ENCODE measurements at regions not wholly inside any gene's neighbourhood (a gene's known extent, or its start where the extent isn't known, plus 50 kb on each side); places are given as distances from the start of the nearest gene placed in this dataset.

- H3K4me3 ChIP-seq (ENCODE audit: low read depth, low read length), result no peak overlapping the region
- no peak for DNase-seq (ENCODE audit: low read depth)
- TF ChIP-seq CTCF (conservative IDR thresholded peaks at IDR 0.05; ENCODE audit: low read depth, low read length), result no peak
Measured at GRCh38 chr3:168498194-168498593, 402.5 kb upstream of the GOLIM4 start.

DNA sequence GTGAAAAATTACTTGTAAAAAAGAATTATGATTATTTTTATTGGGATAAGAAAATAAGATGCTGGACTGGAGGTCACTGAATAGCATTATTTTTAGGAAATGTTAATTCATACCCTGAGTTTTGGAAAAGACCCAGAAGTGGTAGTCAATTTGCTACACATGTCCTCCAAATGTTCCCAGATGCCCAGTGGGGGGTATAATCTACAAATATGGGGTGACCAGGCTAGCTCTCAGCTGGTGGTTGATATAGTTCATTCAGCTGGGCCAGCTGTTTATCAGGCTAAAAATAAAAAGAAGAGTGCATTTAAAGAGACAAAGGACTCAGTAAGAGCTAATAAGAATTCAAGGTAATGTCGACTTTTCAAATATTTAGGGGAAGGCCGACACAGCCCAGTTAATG lies 402.0 kb upstream of the GOLIM4 start:
- DNase-seq (ENCODE audit: low read depth), result peak; percentile 21
- no peak overlapping the region for H3K4me3 ChIP-seq (ENCODE audit: low read depth, low read length)
- TF ChIP-seq CTCF (conservative IDR thresholded peaks at IDR 0.05; ENCODE audit: low read depth, low read length), result no peak

GRCh38 chr3:168497183-168497582 lies 401.5 kb upstream of the GOLIM4 start:
- TF ChIP-seq CTCF (conservative IDR thresholded peaks at IDR 0.05; ENCODE audit: low read depth, low read length), result no peak

DNA sequence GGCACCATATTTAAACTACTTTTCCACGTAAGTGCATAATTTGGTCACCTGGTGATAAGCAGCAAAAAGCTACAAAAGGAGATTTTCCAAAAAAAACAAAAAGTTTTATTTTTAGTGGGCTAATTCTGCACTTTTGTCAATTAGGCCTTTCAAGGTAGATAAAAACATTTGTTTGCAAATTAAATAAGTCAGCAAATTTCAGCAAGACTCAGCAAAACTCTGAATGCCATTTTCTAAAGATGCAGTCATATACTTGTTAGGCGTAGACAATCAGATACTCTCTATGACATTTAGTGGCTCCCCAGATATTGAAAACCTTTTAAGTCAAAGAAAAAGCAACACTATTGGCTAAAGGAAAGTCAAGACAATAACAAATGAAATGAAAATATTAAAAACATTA lies 400.2 kb upstream of the GOLIM4 start:
- no peak overlapping the region for H3K4me3 ChIP-seq (ENCODE audit: low read depth, low read length)
- TF ChIP-seq CTCF (conservative IDR thresholded peaks at IDR 0.05; ENCODE audit: low read depth, low read length), result no peak
- no peak for DNase-seq (ENCODE audit: low read depth)

More at GRCh38 chr3:168497183-168497582, 401.5 kb upstream of the GOLIM4 start:
- no peak for DNase-seq (ENCODE audit: low read depth)
- H3K4me3 ChIP-seq (ENCODE audit: low read depth, low read length), result no peak overlapping the region

- TF ChIP-seq CTCF (conservative IDR thresholded peaks at IDR 0.05; ENCODE audit: low read depth, low read length), result no peak
- DNase-seq (ENCODE audit: low read depth), result no peak
- H3K4me3 ChIP-seq (ENCODE audit: low read depth, low read length), result no peak overlapping the region
Measured at GRCh38 chr3:168495270-168495669, 399.5 kb upstream of the GOLIM4 start.

- no peak overlapping the region for H3K4me3 ChIP-seq (ENCODE audit: low read depth, low read length)
- DNase-seq (ENCODE audit: low read depth), result no peak
- TF ChIP-seq CTCF (conservative IDR thresholded peaks at IDR 0.05; ENCODE audit: low read depth, low read length), result no peak
Measured at GRCh38 chr3:168493412-168494205, 397.9 kb upstream of the GOLIM4 start.

- no peak for TF ChIP-seq CTCF (conservative IDR thresholded peaks at IDR 0.05; ENCODE audit: low read depth, low read length)
- no peak overlapping the region for H3K4me3 ChIP-seq (ENCODE audit: low read depth, low read length)
- no peak for DNase-seq (ENCODE audit: low read depth)
Measured at GRCh38 chr3:168490981-168491380, 395.3 kb upstream of the GOLIM4 start.
